ENCODE measurements at regions not wholly inside any gene's neighbourhood (a gene's known extent, or its start where the extent isn't known, plus 50 kb on each side); places are given as distances from the start of the nearest gene placed in this dataset.

- TF ChIP-seq POLR2A (IDR thresholded peaks at IDR 0.05) (no peak), CTCF (IDR thresholded peaks at IDR 0.05) (no peak), POLR2AphosphoS5 (IDR thresholded peaks at IDR 0.05) (no peak)
Measured at GRCh38 chr14:24706351-24706750, 72.4 kb upstream of the GZMB start.
